Progenitor cell of endocrine pancreas (in vitro differentiated cells): ENCODE measurements at regions not wholly inside any gene's neighbourhood (a gene's known extent, or its start where the extent isn't known, plus 50 kb on each side); places are given as distances from the start of the nearest gene placed in this dataset.

Experiments used
- DNase-seq: peaks from one replicate; pipeline ENCODE4 v3.0.0; 2021; ENCODE audit warnings: low spot score; ENCODE audit not compliant: unreplicated experiment
- H3K27ac Mint-ChIP-seq: 2 replicates; pipeline ENCODE4 v1.8.0; 2021; ENCODE audit warnings: mild to moderate bottlenecking, moderate library complexity, mixed read lengths
- H3K27me3 Mint-ChIP-seq: 2 replicates; pipeline ENCODE4 v1.8.0; 2021; ENCODE audit warnings: mixed read lengths
- H3K36me3 Mint-ChIP-seq: 2 replicates; pipeline ENCODE4 v1.8.0; 2022; ENCODE audit warnings: mixed read lengths; ENCODE audit not compliant: insufficient read depth
- H3K4me1 Mint-ChIP-seq: 2 replicates; pipeline ENCODE4 v1.8.0; 2021; ENCODE audit warnings: low read depth, mixed read lengths
- H3K4me3 Mint-ChIP-seq: 2 replicates; pipeline ENCODE4 v1.8.0; 2021; ENCODE audit warnings: low read depth, mild to moderate bottlenecking, moderate library complexity, mixed read lengths
- H3K9me3 Mint-ChIP-seq: 2 replicates; pipeline ENCODE4 v1.8.0; 2021; ENCODE audit warnings: low read depth, mixed read lengths
- CTCF ChIP-seq: fragments of 200-600 bp; sonication (generic); IDR thresholded peaks from one replicate; pipeline ENCODE4 v1.5.0; 2021; ENCODE audit warnings: antibody characterized with exemption, mild to moderate bottlenecking; ENCODE audit not compliant: unreplicated experiment

- Mint-ChIP-seq H3K27ac (no peak overlapping the region), H3K4me3 (no peak overlapping the region), H3K4me1 (peaks cover 21% of the 10 kb centered on the region), H3K9me3 (no peaks in the 10 kb centered on the region), H3K36me3 (no peaks in the 10 kb centered on the region), H3K27me3 (peaks cover 57% of the 10 kb centered on the region)
- TF ChIP-seq CTCF = no peak
- DNase-seq = no peak
Observed at GRCh38 chr11:134513585-134514120, 101.6 kb upstream of the B3GAT1 start.

GRCh38 chr11:134512571-134513538 is 100.8 kb upstream of the B3GAT1 start:
- Mint-ChIP-seq H3K36me3 (no peaks in the 10 kb centered on the region), H3K4me1 (peaks cover 19% of the 10 kb centered on the region), H3K9me3 (no peaks in the 10 kb centered on the region), H3K4me3 (no peak overlapping the region), H3K27me3 (peaks cover 60% of the 10 kb centered on the region), H3K27ac (no peak overlapping the region)
- no peak for TF ChIP-seq CTCF
- DNase-seq = no peak

- Mint-ChIP-seq H3K27me3 (peaks cover 55% of the 10 kb centered on the region), H3K4me1 (peaks cover 15% of the 10 kb centered on the region), H3K9me3 (no peaks in the 10 kb centered on the region), H3K4me3 (no peak overlapping the region), H3K36me3 (no peaks in the 10 kb centered on the region), H3K27ac (no peak overlapping the region)
- TF ChIP-seq CTCF = no peak
- DNase-seq = no peak
Observed at GRCh38 chr11:134512061-134512460, 100.0 kb upstream of the B3GAT1 start.

- H3K4me3 Mint-ChIP-seq = no peak overlapping the region
- DNase-seq = no peak
- TF ChIP-seq CTCF = no peak
- H3K36me3 Mint-ChIP-seq = no peaks in the 10 kb centered on the region
- no peaks in the 10 kb centered on the region for H3K9me3 Mint-ChIP-seq
- peaks cover 13% of the 10 kb centered on the region for H3K4me1 Mint-ChIP-seq
- no peak overlapping the region for H3K27ac Mint-ChIP-seq
- H3K27me3 Mint-ChIP-seq = peaks cover 48% of the 10 kb centered on the region
Observed at GRCh38 chr11:134511255-134511654, 99.2 kb upstream of the B3GAT1 start.

GRCh38 chr11:134510233-134511040 is 98.4 kb upstream of the B3GAT1 start:
- no peaks in the 10 kb centered on the region for H3K36me3 Mint-ChIP-seq
- no peaks in the 10 kb centered on the region for H3K9me3 Mint-ChIP-seq
- no peak for DNase-seq
- peaks cover 8% of the 10 kb centered on the region for H3K4me1 Mint-ChIP-seq
- H3K4me3 Mint-ChIP-seq = no peak overlapping the region
- no peak for TF ChIP-seq CTCF
- H3K27me3 Mint-ChIP-seq = peaks cover 46% of the 10 kb centered on the region
- no peak overlapping the region for H3K27ac Mint-ChIP-seq
